ENCODE measurements at regions not wholly inside any gene's neighbourhood (a gene's known extent, or its start where the extent isn't known, plus 50 kb on each side); places are given as distances from the start of the nearest gene placed in this dataset.

- no peak overlapping the region for H3K4me2 ChIP-seq (ENCODE audit: insufficient read depth, insufficient read length, low read length)
- Mint-ChIP-seq H3K4me1 (no peaks in the 10 kb centered on the region), H3K27ac (no peak overlapping the region), H3K27me3 (ENCODE audit: low read depth) (no peaks in the 10 kb centered on the region), H3K4me3 (no peak overlapping the region), H3K36me3 (ENCODE audit: insufficient read depth in 1 of 3, low read depth in 3 of 3) (no peaks in the 10 kb centered on the region), H3K9me3 (no peaks in the 10 kb centered on the region)
- no peaks in the 10 kb centered on the region for H3K9me3 ChIP-seq (ENCODE audit: control insufficient read depth, low read depth, low read length)
- H3K56ac ChIP-seq (ENCODE audit: insufficient read length, low read depth, low read length), result no peak overlapping the region
- no peak for TF ChIP-seq CTCF (conservative IDR thresholded peaks at IDR 0.05)
- H2BK5ac ChIP-seq (ENCODE audit: insufficient read length, low read length), result no peak overlapping the region
- H3T11ph ChIP-seq (ENCODE audit: low read length), result no peak overlapping the region
- no peak overlapping the region for H2BK20ac ChIP-seq (ENCODE audit: low read depth, low read length, poor library complexity, severe bottlenecking)
- no peak overlapping the region for H2BK120ac ChIP-seq (ENCODE audit: low read depth, low read length, poor library complexity, severe bottlenecking)
- WGBS (ENCODE audit: extremely low coverage, insufficient read length, low lambda C conversion rate), result no CpG with 5 or more reads among the region's 2 CpGs
- H3K27me3 ChIP-seq (ENCODE audit: insufficient read depth, low read length), result no peaks in the 10 kb centered on the region
- H3K79me1 ChIP-seq (ENCODE audit: insufficient read depth, low read depth, low read length, poor library complexity, severe bottlenecking), result no peaks in the 10 kb centered on the region
- H3K14ac ChIP-seq (ENCODE audit: insufficient read depth, low read length), result no peak overlapping the region
- H3K4ac ChIP-seq (ENCODE audit: low read depth, low read length), result no peak overlapping the region
- H2AK5ac ChIP-seq (ENCODE audit: insufficient read length, low read length), result no peak overlapping the region
- H4K20me1 ChIP-seq (ENCODE audit: control insufficient read depth, insufficient read depth, insufficient read length), result no peaks in the 10 kb centered on the region
- no peak overlapping the region for H2BK12ac ChIP-seq (ENCODE audit: insufficient read length, low read depth, low read length)
- H3K9ac ChIP-seq (ENCODE audit: extremely low read depth, insufficient read length, low read length), result no peak overlapping the region
- H3K23me2 ChIP-seq (ENCODE audit: insufficient read length, low read depth, low read length, poor library complexity, severe bottlenecking), result no peaks in the 10 kb centered on the region
- no peak overlapping the region for H2AFZ ChIP-seq (ENCODE audit: low read length)
- no peak overlapping the region for H4K8ac ChIP-seq (replicated peaks; ENCODE audit: insufficient read length, low read depth, low read length)
- no peaks in the 10 kb centered on the region for H3K79me2 ChIP-seq (ENCODE audit: insufficient read depth, low read length)
- no peak overlapping the region for H4K91ac ChIP-seq (ENCODE audit: insufficient read length, low read depth, low read length)
- no peak overlapping the region for H2BK15ac ChIP-seq (ENCODE audit: low read depth, low read length)
- H4K5ac ChIP-seq (ENCODE audit: insufficient read length, low read depth, low read length), result no peak overlapping the region
- H3K18ac ChIP-seq (ENCODE audit: insufficient read length, low read depth, low read length), result no peak overlapping the region
- H3K23ac ChIP-seq (ENCODE audit: insufficient read length, low read depth, low read length), result no peak overlapping the region
- H3K27ac ChIP-seq (ENCODE audit: insufficient read length, low read depth, low read length), result no peak overlapping the region
- no peaks in the 10 kb centered on the region for H3K4me1 ChIP-seq (ENCODE audit: insufficient read depth, low read length)
- no peak for DNase-seq
Observed at GRCh38 chr11:95599959-95600586, 189.5 kb downstream of the FAM76B start.
